Smooth muscle cell (in vitro differentiated cells): ENCODE measurements at regions not wholly inside any gene's neighbourhood (a gene's known extent, or its start where the extent isn't known, plus 50 kb on each side); places are given as distances from the start of the nearest gene placed in this dataset.

ENCODE experiments used
- DNase-seq: peaks from one replicate; lab custom pipeline; 2025; ENCODE audit not compliant: unreplicated experiment; lab: John Stamatoyannopoulos, UW
- H2AFZ ChIP-seq: fragments of 200-600 bp; sonication (generic); 2 replicates; pipeline ENCODE4 v1.6.0; 2016; ENCODE audit warnings: antibody characterized with exemption, low read depth, mild to moderate bottlenecking
- H3F3A ChIP-seq: fragments of 200-600 bp; sonication (generic); 2 replicates; pipeline ENCODE4 v1.6.0; 2017; ENCODE audit warnings: antibody characterized with exemption, low read depth
- H3K27ac ChIP-seq: fragments of 200-600 bp; sonication (generic); 2 replicates; pipeline ENCODE4 v1.5.1; 2016; ENCODE audit warnings: low read depth, mild to moderate bottlenecking
- H3K27me3 ChIP-seq: fragments of 200-600 bp; sonication (generic); 2 replicates; pipeline ENCODE4 v1.6.1; 2016; ENCODE audit warnings: low read depth, mild to moderate bottlenecking
- H3K36me3 ChIP-seq: fragments of 200-600 bp; sonication (generic); 2 replicates; pipeline ENCODE4 v1.5.1; 2016; ENCODE audit warnings: low read depth
- H3K4me1 ChIP-seq: fragments of 200-600 bp; sonication (generic); 2 replicates; pipeline ENCODE4 v1.5.1; 2016; ENCODE audit warnings: low read depth
- H3K4me2 ChIP-seq: fragments of 200-600 bp; sonication (generic); 2 replicates; pipeline ENCODE4 v1.6.0; 2016; ENCODE audit warnings: mild to moderate bottlenecking
- H3K4me3 ChIP-seq: fragments of 200-600 bp; sonication (generic); 2 replicates; pipeline ENCODE4 v1.5.1; 2016; ENCODE audit warnings: mild to moderate bottlenecking
- H3K79me2 ChIP-seq: fragments of 200-600 bp; sonication (generic); 2 replicates; pipeline ENCODE4 v1.6.0; 2016; ENCODE audit warnings: low read depth, mild to moderate bottlenecking
- H3K9ac ChIP-seq: fragments of 200-600 bp; sonication (generic); 2 replicates; pipeline ENCODE4 v1.6.0; 2016; ENCODE audit warnings: low read depth
- H3K9me3 ChIP-seq: fragments of 200-600 bp; sonication (generic); replicated peaks from 2 replicates; pipeline ENCODE4 v1.5.1; 2016; ENCODE audit warnings: low read depth
- H4K20me1 ChIP-seq: fragments of 200-600 bp; sonication (generic); 2 replicates; pipeline ENCODE4 v1.6.0; 2016; ENCODE audit warnings: low read depth
- CTCF ChIP-seq: fragments of 200-600 bp; sonication (generic); IDR thresholded peaks from 2 replicates; pipeline ENCODE4 v1.5.1; 2017; ENCODE audit warnings: borderline replicate concordance, mild to moderate bottlenecking, antibody characterized with exemption; ENCODE audit not compliant: insufficient read depth, poor library complexity, severe bottlenecking
- WGBS: methylation state at CpG from one replicate; pipeline ENCODE4 v1.1.7; 2016; ENCODE audit warnings: low lambda C conversion rate; 5-methylcytosine and 5-hydroxymethylcytosine counted together

GRCh38 chr4:138090150-138090917 lies 151.8 kb downstream of the SLC7A11 start:
- Histone ChIP-seq H3K27me3 (peaks cover 3% of the 10 kb centered on the region), H3K4me3 (peak overlapping the region; percentile 39), H3K36me3 (no peaks in the 10 kb centered on the region), H3K4me2 (peak overlapping the region; percentile 84), H3K79me2 (no peaks in the 10 kb centered on the region), H3K9me3 (no peaks in the 10 kb centered on the region), H3K4me1 (no peaks in the 10 kb centered on the region), H3K27ac (no peak overlapping the region), H3K9ac (no peak overlapping the region), H4K20me1 (no peaks in the 10 kb centered on the region), H2AFZ (peak overlapping the region; percentile 75), H3F3A (no peaks in the 10 kb centered on the region)
- peak; percentile 77 for TF ChIP-seq CTCF
- WGBS, result 32% methylated on average over 17 of the region's 17 CpGs
- peak; percentile 8 for DNase-seq

GRCh38 chr4:138088449-138089208 lies 153.5 kb downstream of the SLC7A11 start:
- Histone ChIP-seq H4K20me1 (no peaks in the 10 kb centered on the region), H3K9ac (no peak overlapping the region), H3K4me1 (no peaks in the 10 kb centered on the region), H3K27me3 (peaks cover 3% of the 10 kb centered on the region), H3K9me3 (no peaks in the 10 kb centered on the region), H3K4me3 (no peak overlapping the region), H2AFZ (no peak overlapping the region), H3F3A (no peaks in the 10 kb centered on the region), H3K36me3 (no peaks in the 10 kb centered on the region), H3K4me2 (no peak overlapping the region), H3K27ac (no peak overlapping the region), H3K79me2 (no peaks in the 10 kb centered on the region)
- 99% methylated on average over 38 of the region's 67 CpGs for WGBS
- no peak for DNase-seq
- no peak for TF ChIP-seq CTCF

GRCh38 chr4:138087066-138087719 lies 155.0 kb downstream of the SLC7A11 start:
- Histone ChIP-seq H3K4me3 (no peak overlapping the region), H3K36me3 (no peaks in the 10 kb centered on the region), H2AFZ (no peak overlapping the region), H3K27ac (no peak overlapping the region), H3K9ac (no peak overlapping the region), H3K27me3 (no peaks in the 10 kb centered on the region), H3K9me3 (no peaks in the 10 kb centered on the region), H3F3A (no peaks in the 10 kb centered on the region), H3K4me1 (peaks cover 3% of the 10 kb centered on the region), H3K4me2 (no peak overlapping the region), H3K79me2 (no peaks in the 10 kb centered on the region), H4K20me1 (no peaks in the 10 kb centered on the region)
- DNase-seq, result no peak
- TF ChIP-seq CTCF, result no peak
- 75% methylated on average over 4 of the region's 4 CpGs for WGBS
